Right lobe of liver (tissue), 6 donors: ENCODE measurements at regions not wholly inside any gene's neighbourhood (a gene's known extent, or its start where the extent isn't known, plus 50 kb on each side); places are given as distances from the start of the nearest gene placed in this dataset.

Source experiments
- ATAC-seq, 4 donors: fragments of 200-7000 bp; cut with Tn5 transposase; one replicate each; pipeline ENCODE4 v1.9.1; 2020; ENCODE audit warnings: mild to moderate bottlenecking in 4 of 4, moderate library complexity in 4 of 4
- DNase-seq, 3 donors: peaks; one replicate each; pipeline ENCODE4 v3.0.0-alpha.2; 2020
- H3K27ac ChIP-seq, 3 donors: fragments of 200-600 bp; one replicate each; pipeline ENCODE4 v1.8.0; 2022
- H3K27me3 ChIP-seq, 2 donors: fragments of 200-600 bp; one replicate each; pipeline ENCODE4 v1.8.0; 2022
- H3K36me3 ChIP-seq, 4 donors: fragments of 200-600 bp; sonication (generic) in 1 of 4; one replicate each; pipeline versions ENCODE4 v1.5.1 to v1.8.0; 2017 to 2022; ENCODE audit warnings: control low read depth in 1 of 4
- H3K4me1 ChIP-seq, 4 donors: fragments of 200-600 bp; sonication (generic) in 1 of 4; one replicate each; pipeline versions ENCODE4 v1.5.1 to v1.8.0; 2017 to 2022; ENCODE audit warnings: control low read depth in 1 of 4
- H3K4me3 ChIP-seq, 3 donors: fragments of 200-600 bp; one replicate each; pipeline ENCODE4 v1.8.0; 2022
- H3K9me3 ChIP-seq, 4 donors: fragments of 200-600 bp; sonication (generic) in 1 of 4; one replicate each; pipeline versions ENCODE4 v1.5.1 to v1.8.0; 2017 to 2022; ENCODE audit warnings: control low read depth in 1 of 4
- CTCF ChIP-seq, 4 donors: fragments of 200-600 bp in 3 of 4; fragments of 450-650 bp in 1 of 4; IDR thresholded peaks; one replicate each; pipeline versions ENCODE4 v1.5.1 to v1.8.0; 2016 to 2022; ENCODE audit warnings: antibody characterized with exemption in 4 of 4, mild to moderate bottlenecking in 2 of 4
- POLR2A ChIP-seq: fragments of 450-650 bp; IDR thresholded peaks from one replicate; pipeline ENCODE4 v1.6.1; 2017; ENCODE audit warnings: antibody characterized with exemption, mild to moderate bottlenecking
- WGBS: methylation state at CpG from one replicate; pipeline ENCODE4 v1.1.6; 2018; ENCODE audit warnings: low coverage, low lambda C conversion rate; ENCODE audit not compliant: insufficient coverage; ENCODE audit errors: missing lambda C conversion rate; 5-methylcytosine and 5-hydroxymethylcytosine counted together
- intact Hi-C, 2 donors: fragments of 100-400 bp; cut with DNase I; formaldehyde crosslinking; loops; one replicate each; pipeline versions ENCODE4 v1.11.2 to v1.14.1; 2022
- donor health status: DM: no; HTN: yes; CAD: no.
- donor health status: DM: no; HTN: no; CAD: no.
- donor health status: DM: no; HTN: no; CAD: no.
- donor health status: DM: no; HTN: yes; CAD: no.
- donor health status: DM: no; HTN: yes; CAD: no.

DNA sequence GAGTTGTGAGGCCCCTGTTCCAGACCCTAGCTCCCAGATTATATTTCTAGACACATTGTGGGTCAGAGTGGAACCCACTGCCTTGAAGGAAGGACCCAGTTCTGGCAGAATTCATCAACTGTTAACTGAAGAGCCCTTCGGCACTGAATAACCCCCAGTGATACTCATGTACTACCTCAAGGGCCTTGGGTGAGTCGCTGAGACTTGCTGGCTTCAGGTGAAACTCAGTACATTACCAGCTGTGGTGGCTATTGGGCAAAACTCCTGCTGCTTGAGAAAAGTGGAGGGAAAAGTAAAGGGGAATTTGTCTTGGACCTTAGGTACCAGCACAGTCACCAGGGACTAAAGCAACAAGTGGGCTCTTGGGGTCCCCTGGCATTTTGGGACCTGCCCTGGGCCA lies 394.9 kb upstream of the EPHA3 start:
- 83% methylated on average over 1 of the region's 2 CpGs for WGBS
- no peaks in the 10 kb centered on the region for H3K27me3 ChIP-seq
- TF ChIP-seq POLR2A = no peak
- TF ChIP-seq CTCF (IDR thresholded peaks at IDR 0.05) = no peak
- H3K4me3 ChIP-seq = no peak overlapping the region
- H3K36me3 ChIP-seq = no peaks in the 10 kb centered on the region
- H3K4me1 ChIP-seq = no peaks in the 10 kb centered on the region
- intact Hi-C loops = no loop called here
- DNase-seq (no peak), ATAC-seq (no peak)
- H3K27ac ChIP-seq = no peak overlapping the region
- H3K9me3 ChIP-seq = no peaks in the 10 kb centered on the region

- Histone ChIP-seq H3K4me3 (no peak overlapping the region), H3K4me1 (no peaks in the 10 kb centered on the region), H3K36me3 (no peaks in the 10 kb centered on the region), H3K9me3 (no peaks in the 10 kb centered on the region), H3K27ac (no peak overlapping the region), H3K27me3 (no peaks in the 10 kb centered on the region)
- TF ChIP-seq POLR2A (no peak), CTCF (IDR thresholded peaks at IDR 0.05) (no peak)
- intact Hi-C loops = no loop called here
- DNase-seq (no peak), ATAC-seq (peak in 1 of 4 donors; percentile 26)
- no CpG with 5 or more reads among the region's 2 CpGs for WGBS
Measured at GRCh38 chr3:88713233-88713691, 394.2 kb upstream of the EPHA3 start.

- no peaks in the 10 kb centered on the region for H3K27me3 ChIP-seq
- intact Hi-C loops = no loop called here
- H3K9me3 ChIP-seq = peaks cover 0 to under 1% (median 0%) of the 10 kb centered on the region in 4 donors
- no peaks in the 10 kb centered on the region for H3K36me3 ChIP-seq
- no peak for DNase-seq
- WGBS = 59% methylated on average over 2 of the region's 2 CpGs
- TF ChIP-seq CTCF (IDR thresholded peaks at IDR 0.05) (no peak), POLR2A (no peak)
- no peak overlapping the region for H3K27ac ChIP-seq
- no peak for ATAC-seq
- H3K4me1 ChIP-seq = no peaks in the 10 kb centered on the region
- no peak overlapping the region for H3K4me3 ChIP-seq
Measured at GRCh38 chr3:88725440-88726165, 381.8 kb upstream of the EPHA3 start.

GRCh38 chr3:88732186-88732585 lies 375.2 kb upstream of the EPHA3 start:
- no peaks in the 10 kb centered on the region for H3K9me3 ChIP-seq
- WGBS = 44% methylated on average over 9 of the region's 9 CpGs
- TF ChIP-seq CTCF (IDR thresholded peaks at IDR 0.05) = no peak
- no peak for TF ChIP-seq POLR2A
- no peaks in the 10 kb centered on the region for H3K36me3 ChIP-seq
- DNase-seq (no peak), ATAC-seq (no peak)
- H3K4me3 ChIP-seq = no peak overlapping the region
- H3K4me1 ChIP-seq = no peaks in the 10 kb centered on the region
- intact Hi-C loops = no loop called here
- H3K27ac ChIP-seq = no peak overlapping the region
- no peaks in the 10 kb centered on the region for H3K27me3 ChIP-seq
